HL-60/S4 (cell line): ENCODE measurements at regions not wholly inside any gene's neighbourhood (a gene's known extent, or its start where the extent isn't known, plus 50 kb on each side); places are given as distances from the start of the nearest gene placed in this dataset.

Experiments
- in situ Hi-C: fragments of 300-500 bp; cut with MboI; formaldehyde crosslinking; loops from 2 replicates; pipeline ENCODE4 v1.14.3; 2022; ENCODE audit warnings: low sequenced_read_pairs

- in situ Hi-C loops = no loop called here
These were observed 103.7 kb downstream of the LINC00237 start for GRCh38 chr20:21002486-21002885.

- in situ Hi-C loops = no loop called here
These were observed 112.8 kb downstream of the LINC00237 start for GRCh38 chr20:20993372-20993771.

GRCh38 chr20:20992686-20993360 lies 113.3 kb downstream of the LINC00237 start:
- in situ Hi-C loops = no loop called here

DNA sequence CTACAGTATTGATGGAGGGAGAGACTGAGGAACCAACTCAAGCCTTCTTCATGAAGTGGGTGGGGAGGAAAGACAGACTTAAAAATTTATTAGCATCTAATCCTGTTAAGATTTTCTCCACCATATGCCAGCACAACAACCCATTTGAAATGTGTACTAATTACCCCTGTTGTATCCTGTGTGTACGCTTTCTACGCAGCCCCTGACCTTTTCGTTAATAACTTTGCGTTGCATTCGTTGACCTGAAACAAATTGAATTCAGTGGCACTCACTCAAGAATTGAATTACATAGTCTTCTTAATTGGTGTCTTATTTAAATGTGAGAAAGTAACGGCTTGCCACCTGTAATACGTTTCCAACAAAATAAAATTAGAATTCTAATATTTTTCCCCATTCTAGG lies 113.9 kb downstream of the LINC00237 start:
- in situ Hi-C loops = no loop called here

- in situ Hi-C loops = no loop called here
These were observed 117.1 kb downstream of the LINC00237 start for GRCh38 chr20:20989081-20989480.

- in situ Hi-C loops = no loop called here
These were observed 126.2 kb downstream of the LINC00237 start for GRCh38 chr20:20979934-20980333.

GRCh38 chr20:20977786-20978185 lies 128.4 kb downstream of the LINC00237 start:
- in situ Hi-C loops = no loop called here

DNA sequence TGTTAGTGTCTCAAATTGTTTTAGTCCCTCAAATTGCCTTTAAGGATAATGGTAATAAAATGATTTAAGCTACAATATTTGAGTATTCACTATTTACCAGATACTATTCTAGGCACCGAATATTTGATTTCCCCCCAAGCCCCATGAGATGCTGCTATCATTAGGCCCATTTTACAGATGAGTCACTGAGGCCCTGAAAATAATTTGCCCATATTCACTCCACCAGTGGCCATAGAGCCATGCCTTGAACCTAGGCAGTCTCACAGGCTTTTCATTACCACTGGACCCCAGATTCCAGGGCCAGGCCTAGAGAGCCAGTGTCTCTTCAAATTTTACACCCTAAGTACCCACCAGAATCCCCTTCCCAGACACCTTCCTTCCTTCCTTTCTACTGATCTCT lies 133.7 kb downstream of the LINC00237 start:
- in situ Hi-C loops = no loop called here

DNA sequence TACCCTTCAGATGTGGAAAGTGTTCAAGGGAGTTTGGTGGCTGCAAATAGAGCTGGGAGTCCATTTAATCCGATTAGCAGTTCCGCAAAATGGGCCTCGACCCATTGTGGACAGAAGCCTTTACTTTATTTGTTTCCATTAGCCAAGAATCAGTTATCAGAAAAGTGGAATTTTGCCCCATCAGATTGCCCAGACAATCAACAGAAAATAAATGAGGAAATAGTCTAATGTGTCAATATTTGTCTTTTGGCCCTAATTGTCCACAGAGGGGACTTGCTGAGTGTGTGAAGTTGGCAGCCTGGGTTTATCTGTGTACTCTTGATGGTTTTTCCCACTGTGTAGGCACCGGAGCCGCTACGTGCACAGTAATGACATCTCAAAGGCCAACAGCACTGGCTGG lies 134.3 kb downstream of the LINC00237 start:
- in situ Hi-C loops = no loop called here

GRCh38 chr20:20970841-20971240 lies 135.3 kb downstream of the LINC00237 start:
- in situ Hi-C loops = no loop called here

DNA sequence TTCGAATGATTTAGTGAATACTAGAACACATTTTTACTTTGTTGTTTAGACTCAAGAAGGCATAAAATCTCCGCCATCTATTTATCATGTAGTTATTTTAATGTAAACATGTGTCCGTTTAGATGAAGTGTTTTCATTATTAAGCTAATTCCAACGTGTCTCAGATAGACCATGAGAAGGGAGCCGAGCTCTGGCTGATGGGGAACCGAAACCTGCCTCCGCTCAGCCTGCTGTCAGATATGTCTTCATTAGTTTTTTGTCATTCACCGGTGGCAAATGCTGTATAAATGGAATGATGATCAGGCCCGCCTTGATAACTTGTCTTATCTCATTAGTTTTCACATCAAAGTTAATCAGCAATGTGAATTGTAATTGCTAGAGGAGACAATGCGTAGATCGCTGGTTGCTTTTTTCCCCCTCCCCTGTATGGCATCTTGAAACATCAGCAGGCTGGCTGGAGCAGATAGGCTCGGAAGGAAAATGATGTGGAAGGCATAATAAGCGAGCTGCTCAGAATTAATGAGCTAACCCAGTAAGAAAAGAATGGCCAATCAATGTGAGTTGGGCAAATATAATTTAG lies 136.4 kb downstream of the LINC00237 start:
- in situ Hi-C loops = no loop called here

- in situ Hi-C loops = no loop called here
These were observed 138.5 kb downstream of the LINC00237 start for GRCh38 chr20:20967564-20968184.

GRCh38 chr20:20966171-20966570 lies 140.0 kb downstream of the LINC00237 start:
- in situ Hi-C loops = no loop called here

- in situ Hi-C loops = no loop called here
These were observed 147.0 kb downstream of the LINC00237 start for GRCh38 chr20:20959031-20959755.

GRCh38 chr20:20956513-20956931 lies 149.6 kb downstream of the LINC00237 start:
- in situ Hi-C loops = no loop called here

DNA sequence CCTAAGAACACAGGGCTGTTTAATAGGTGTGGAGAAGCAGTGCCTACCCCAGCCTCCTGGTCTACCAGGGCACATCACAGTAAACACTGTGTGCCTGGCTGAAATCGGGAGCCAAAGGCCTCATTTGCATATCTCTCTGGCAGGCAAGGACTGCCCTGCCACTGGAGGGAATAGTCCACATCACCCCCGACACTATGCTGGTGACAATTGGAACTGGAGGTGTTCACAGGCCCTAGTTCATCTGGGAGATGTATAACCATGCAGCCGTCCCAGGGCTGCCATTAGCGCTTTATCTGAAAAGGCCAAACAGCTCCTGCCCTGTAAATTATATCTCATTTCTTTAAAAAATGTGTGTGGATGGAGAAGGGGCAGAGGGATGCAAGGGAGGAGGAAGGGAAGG lies 150.3 kb downstream of the LINC00237 start:
- in situ Hi-C loops = no loop called here

DNA sequence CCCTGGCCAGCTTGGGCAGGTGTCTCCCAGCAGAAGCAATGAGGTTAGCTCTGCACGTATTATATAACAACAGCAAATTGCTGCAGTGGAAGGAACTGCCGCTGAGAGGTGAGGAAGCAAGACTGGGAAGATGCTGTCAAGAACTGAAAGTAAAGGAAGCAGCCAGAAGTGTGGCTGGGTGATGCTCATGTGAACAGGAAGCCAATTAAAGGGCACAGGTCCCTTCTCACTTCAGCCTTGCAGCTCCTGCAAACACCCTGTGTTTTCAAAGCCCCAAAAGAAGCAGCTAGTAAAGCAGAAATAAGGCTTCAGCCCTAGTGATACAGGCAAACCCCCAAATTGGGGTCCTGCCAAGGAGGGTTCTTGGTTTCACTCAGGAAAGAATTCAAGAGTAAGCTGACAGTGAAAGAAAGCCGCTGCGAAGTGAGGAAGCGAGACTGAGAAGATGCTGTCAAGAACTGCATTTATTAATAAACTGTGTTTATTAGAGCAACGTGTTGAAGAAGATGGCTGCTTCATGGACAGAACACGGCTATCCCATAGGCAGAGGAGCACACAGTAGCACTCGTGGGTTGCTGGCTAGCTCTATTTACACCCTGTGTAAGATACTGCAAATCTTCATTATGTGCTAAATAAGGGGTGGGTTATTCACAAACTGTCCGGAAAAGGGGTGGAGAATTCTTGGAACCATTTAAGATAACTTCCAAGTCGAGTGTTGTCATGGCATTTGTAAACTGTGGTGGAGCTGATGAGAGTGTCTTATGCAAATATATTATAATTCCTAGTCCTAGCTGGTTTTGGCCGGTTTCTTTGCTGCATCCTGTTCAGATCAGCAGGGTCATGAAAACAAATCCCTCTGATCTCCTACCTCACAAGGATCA lies 152.2 kb downstream of the LINC00237 start:
- in situ Hi-C loops = no loop called here

- in situ Hi-C loops = no loop called here
These were observed 155.5 kb downstream of the LINC00237 start for GRCh38 chr20:20950620-20951019.

DNA sequence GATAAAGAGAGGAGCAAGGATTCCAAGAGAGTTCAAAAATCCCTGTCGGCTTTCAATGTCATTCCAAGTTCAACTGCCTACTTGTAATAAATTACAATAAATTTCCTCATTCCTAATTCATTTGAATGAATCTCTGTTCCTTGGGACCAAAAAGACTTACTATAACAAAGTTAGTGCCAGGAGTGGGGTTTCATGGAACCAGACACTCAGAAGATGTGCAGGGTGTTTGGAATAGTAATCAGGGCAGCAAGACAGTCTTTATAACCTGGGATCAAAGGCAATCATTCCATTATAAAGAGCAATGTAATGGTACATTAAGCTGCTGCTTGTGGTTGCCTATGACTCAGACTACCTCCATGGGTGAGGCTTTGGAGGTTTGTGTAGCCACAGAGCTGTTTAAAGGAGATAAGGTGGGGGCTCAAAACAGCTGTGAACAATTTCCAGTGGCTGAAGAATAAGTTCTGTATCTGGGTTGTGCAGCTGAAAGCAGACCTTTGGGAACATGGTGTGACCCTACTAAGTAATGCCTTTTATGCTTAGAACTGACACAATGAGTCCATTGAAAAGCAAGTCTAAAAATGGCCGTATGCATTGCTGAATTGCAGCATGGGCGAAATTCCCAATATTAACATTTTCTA lies 159.9 kb downstream of the LINC00237 start:
- in situ Hi-C loops = no loop called here

DNA sequence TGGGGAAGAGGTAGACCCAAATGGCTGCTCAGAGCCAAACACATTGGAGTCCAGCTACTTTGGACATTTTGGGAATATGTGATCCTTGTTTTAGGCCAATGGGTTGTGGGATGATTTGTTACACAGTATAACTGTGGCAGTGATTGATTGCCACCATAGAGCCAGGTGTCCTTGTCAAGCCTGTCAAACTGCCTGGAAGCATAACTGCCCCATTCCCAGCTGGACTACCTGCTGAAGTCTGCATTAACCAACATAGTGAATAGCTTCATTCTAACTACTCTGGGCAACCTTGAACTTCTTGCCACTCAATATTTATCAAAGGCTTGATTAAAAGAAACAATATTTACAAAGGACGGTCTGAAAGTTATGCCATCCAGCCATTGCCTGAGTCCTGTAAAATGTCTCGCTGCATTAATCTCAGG lies 164.7 kb downstream of the LINC00237 start:
- in situ Hi-C loops = no loop called here
